Naive thymus-derived CD8-positive, alpha-beta T cell (primary cell): ENCODE measurements at regions not wholly inside any gene's neighbourhood (a gene's known extent, or its start where the extent isn't known, plus 50 kb on each side); places are given as distances from the start of the nearest gene placed in this dataset.

Experiments
- ATAC-seq, 2 donors: fragments of 150-1000 bp; cut with Tn5 transposase in 1 of 2; sonication (Bioruptor Pico), chemical (Tn5 transposase) in 1 of 2; 1 replicate in 1 of 2; 2 replicates in 1 of 2; pipeline ENCODE4 v1.10.0; 2021; ENCODE audit warnings: mild to moderate bottlenecking in 2 of 2, moderate library complexity in 2 of 2
- POLR2A ChIA-PET: fragments of 350-600 bp; sonication (Branson Sonifier 250); formaldehyde crosslinking; loops from one replicate; lab custom pipeline; 2021; ENCODE audit warnings: antibody characterized with exemption; lab: Charles Lee
- DNase-seq, 10 donors: peaks; one replicate each; pipeline versions ENCODE4 v3.0.0 to v3.0.0-alpha.2; 2020 to 2022
- H3K27ac Mint-ChIP-seq, 10 donors: one replicate each; pipeline ENCODE4 v1.8.0; 2020 to 2022; ENCODE audit warnings: mild to moderate bottlenecking in 10 of 10, mixed read lengths in 10 of 10, moderate library complexity in 4 of 10, inconsistent platforms in 1 of 10
- H3K27me3 Mint-ChIP-seq, 5 donors: one replicate each; pipeline ENCODE4 v1.8.0; 2021 to 2022; ENCODE audit warnings: mixed read lengths in 5 of 5
- H3K36me3 Mint-ChIP-seq, 3 donors: one replicate each; pipeline ENCODE4 v1.8.0; 2020 to 2022; ENCODE audit warnings: mixed read lengths in 3 of 3, mild to moderate bottlenecking in 2 of 3, inconsistent platforms in 1 of 3
- H3K4me1 Mint-ChIP-seq, 4 donors: one replicate each; pipeline ENCODE4 v1.8.0; 2021 to 2022; ENCODE audit warnings: mixed read lengths in 4 of 4
- H3K4me3 Mint-ChIP-seq, 10 donors: one replicate each; pipeline ENCODE4 v1.8.0; 2020 to 2022; ENCODE audit warnings: mild to moderate bottlenecking in 10 of 10, mixed read lengths in 10 of 10, moderate library complexity in 6 of 10, inconsistent platforms in 1 of 10
- H3K9me3 Mint-ChIP-seq, 9 donors: one replicate each; pipeline ENCODE4 v1.8.0; 2020 to 2022; ENCODE audit warnings: mixed read lengths in 9 of 9, mild to moderate bottlenecking in 3 of 9, inconsistent platforms in 1 of 9, moderate library complexity in 1 of 9

- Mint-ChIP-seq H3K36me3 (no peaks in the 10 kb centered on the region), H3K27me3 (peaks cover 2 to 29% (median 20%) of the 10 kb centered on the region in 5 donors), H3K27ac (peak overlapping the region in 1 of 10 donors; percentile 50), H3K4me1 (no peaks in the 10 kb centered on the region), H3K4me3 (no peak overlapping the region), H3K9me3 (no peaks in the 10 kb centered on the region)
- DNase-seq (no peak), ATAC-seq (no peak)
- POLR2A ChIA-PET = no interaction called here
Measured at GRCh38 chr15:62608369-62608768, 434.2 kb upstream of the TPM1 start.

DNA sequence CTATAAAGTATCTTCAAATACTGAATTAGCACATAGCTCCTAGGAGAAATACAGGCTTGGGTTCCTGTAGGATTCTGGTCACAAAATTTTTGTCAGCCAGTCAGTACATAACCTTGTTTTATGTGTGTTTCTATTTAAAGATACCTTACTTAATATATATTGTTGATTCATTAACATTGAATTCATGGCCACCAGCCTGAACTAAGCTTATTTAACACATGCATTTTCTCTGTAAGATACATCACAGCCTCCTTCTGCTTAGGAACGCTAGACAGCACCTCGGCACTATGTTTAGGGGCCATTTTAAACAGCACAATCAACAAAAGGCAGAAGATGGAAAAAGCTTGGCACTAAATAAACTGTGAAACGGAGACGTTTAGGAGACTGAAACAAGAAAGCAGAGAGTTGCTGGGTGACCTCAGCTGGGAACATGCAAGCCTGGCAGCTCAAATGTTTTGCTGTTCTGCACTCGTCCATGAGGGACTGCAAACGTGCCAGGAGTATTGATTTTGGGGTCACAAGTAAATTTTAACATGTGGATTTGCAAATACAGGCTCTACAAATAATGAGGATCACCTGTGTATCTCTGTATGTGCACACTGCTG, 432.2 kb upstream of the TPM1 start:
- H3K36me3 Mint-ChIP-seq = no peaks in the 10 kb centered on the region
- POLR2A ChIA-PET = no interaction called here
- no peak for ATAC-seq
- DNase-seq = no peak
- no peak overlapping the region for H3K4me3 Mint-ChIP-seq
- peaks cover 2 to 29% (median 22%) of the 10 kb centered on the region in 5 donors for H3K27me3 Mint-ChIP-seq
- H3K27ac Mint-ChIP-seq = no peak overlapping the region
- H3K4me1 Mint-ChIP-seq = no peaks in the 10 kb centered on the region
- no peaks in the 10 kb centered on the region for H3K9me3 Mint-ChIP-seq

GRCh38 chr15:62611002-62611401, 431.5 kb upstream of the TPM1 start:
- no peak overlapping the region for H3K4me3 Mint-ChIP-seq

DNA sequence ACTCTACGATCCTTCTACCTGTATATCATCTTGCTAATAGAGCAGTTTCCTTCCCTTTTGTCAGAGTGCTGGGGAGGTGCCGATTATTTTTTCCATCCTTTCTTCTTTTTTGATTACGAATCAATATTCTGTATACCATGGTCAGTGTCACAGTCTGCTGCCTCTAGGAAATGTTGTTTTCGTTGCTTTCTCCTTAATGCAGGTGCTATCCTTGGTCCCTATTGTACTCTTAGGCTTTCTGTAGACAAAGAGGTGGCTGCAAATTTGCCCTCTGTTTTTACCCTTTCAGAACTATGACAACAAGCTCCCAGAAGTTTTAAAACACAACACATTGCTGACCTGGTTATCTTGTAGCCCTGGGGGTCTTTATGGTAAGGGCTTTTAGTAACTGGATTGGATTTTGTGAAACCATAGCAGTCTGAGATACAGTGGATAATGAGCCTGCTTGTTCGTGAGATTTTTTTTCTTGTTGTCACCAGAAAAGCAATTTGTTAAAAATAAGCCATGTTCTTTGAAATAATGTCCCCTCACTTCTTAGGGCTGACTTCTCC, 430.3 kb upstream of the TPM1 start:
- POLR2A ChIA-PET = no interaction called here
- Mint-ChIP-seq H3K4me1 (no peaks in the 10 kb centered on the region), H3K27me3 (peaks cover 2 to 29% (median 19%) of the 10 kb centered on the region in 5 donors), H3K27ac (no peak overlapping the region), H3K9me3 (no peaks in the 10 kb centered on the region), H3K4me3 (no peak overlapping the region), H3K36me3 (no peaks in the 10 kb centered on the region)
- ATAC-seq = no peak
- no peak for DNase-seq

More at GRCh38 chr15:62611002-62611401, 431.5 kb upstream of the TPM1 start:
- Mint-ChIP-seq H3K36me3 (no peaks in the 10 kb centered on the region), H3K9me3 (no peaks in the 10 kb centered on the region), H3K27me3 (peaks cover 2 to 29% (median 22%) of the 10 kb centered on the region in 5 donors), H3K4me1 (no peaks in the 10 kb centered on the region), H3K27ac (no peak overlapping the region)
- DNase-seq (no peak), ATAC-seq (no peak)
- POLR2A ChIA-PET = no interaction called here

GRCh38 chr15:62612771-62613170, 429.8 kb upstream of the TPM1 start:
- Mint-ChIP-seq H3K27ac (no peak overlapping the region), H3K9me3 (no peaks in the 10 kb centered on the region), H3K36me3 (no peaks in the 10 kb centered on the region), H3K27me3 (peaks cover 2 to 28% (median 19%) of the 10 kb centered on the region in 5 donors), H3K4me3 (no peak overlapping the region), H3K4me1 (no peaks in the 10 kb centered on the region)
- ATAC-seq (no peak), DNase-seq (no peak)
- POLR2A ChIA-PET = no interaction called here

GRCh38 chr15:62616746-62617145, 425.8 kb upstream of the TPM1 start:
- H3K9me3 Mint-ChIP-seq = no peaks in the 10 kb centered on the region
- ATAC-seq = no peak
- DNase-seq = no peak
- POLR2A ChIA-PET = no interaction called here
- no peak overlapping the region for H3K4me3 Mint-ChIP-seq
- H3K27me3 Mint-ChIP-seq = peaks cover 0 to 6% (median 4%) of the 10 kb centered on the region in 5 donors
- H3K4me1 Mint-ChIP-seq = no peaks in the 10 kb centered on the region
- H3K27ac Mint-ChIP-seq = no peak overlapping the region
- no peaks in the 10 kb centered on the region for H3K36me3 Mint-ChIP-seq

DNA sequence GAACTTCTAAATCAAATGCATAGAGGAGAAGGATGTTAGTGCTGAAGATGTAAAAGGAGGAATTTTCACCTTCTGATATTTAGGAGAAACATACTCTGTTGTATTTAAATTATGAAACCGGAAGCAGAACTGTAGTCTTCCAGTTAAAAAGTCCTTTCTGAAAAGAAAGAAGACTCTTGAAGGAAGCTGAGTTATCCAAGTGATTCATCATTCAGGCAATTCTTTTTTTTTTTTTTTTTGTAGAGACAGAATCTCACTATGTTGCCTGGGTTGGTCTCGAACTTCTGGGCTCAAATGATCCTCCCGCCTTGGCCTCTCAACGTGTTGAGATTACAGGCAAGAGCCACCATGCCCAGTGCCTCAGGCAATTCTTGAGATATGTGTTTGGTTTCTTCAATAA, 424.8 kb upstream of the TPM1 start:
- Mint-ChIP-seq H3K27ac (no peak overlapping the region), H3K36me3 (no peaks in the 10 kb centered on the region)
- ATAC-seq = no peak

GRCh38 chr15:62618432-62618831, 424.1 kb upstream of the TPM1 start:
- POLR2A ChIA-PET = no interaction called here
- no peak overlapping the region for H3K4me3 Mint-ChIP-seq
- H3K36me3 Mint-ChIP-seq = no peaks in the 10 kb centered on the region
- no peak for DNase-seq
- H3K9me3 Mint-ChIP-seq = no peaks in the 10 kb centered on the region
- peaks cover 0 to 2% (median 0%) of the 10 kb centered on the region in 5 donors for H3K27me3 Mint-ChIP-seq
- no peaks in the 10 kb centered on the region for H3K4me1 Mint-ChIP-seq
- ATAC-seq = no peak
- no peak overlapping the region for H3K27ac Mint-ChIP-seq

More for the DNA sequence above, 424.8 kb upstream of the TPM1 start:
- no peaks in the 10 kb centered on the region for H3K9me3 Mint-ChIP-seq
- H3K4me1 Mint-ChIP-seq = no peaks in the 10 kb centered on the region
- H3K27me3 Mint-ChIP-seq = peaks cover 0 to 2% (median 0%) of the 10 kb centered on the region in 5 donors
- no peak overlapping the region for H3K4me3 Mint-ChIP-seq
- POLR2A ChIA-PET = no interaction called here
- DNase-seq = no peak

- ATAC-seq (no peak), DNase-seq (no peak)
- POLR2A ChIA-PET = no interaction called here
- Mint-ChIP-seq H3K27me3 (peaks cover 0 to 2% (median 0%) of the 10 kb centered on the region in 5 donors), H3K9me3 (no peaks in the 10 kb centered on the region), H3K4me1 (no peaks in the 10 kb centered on the region), H3K36me3 (no peaks in the 10 kb centered on the region), H3K4me3 (no peak overlapping the region), H3K27ac (no peak overlapping the region)
Measured at GRCh38 chr15:62618846-62619504, 423.6 kb upstream of the TPM1 start.

DNA sequence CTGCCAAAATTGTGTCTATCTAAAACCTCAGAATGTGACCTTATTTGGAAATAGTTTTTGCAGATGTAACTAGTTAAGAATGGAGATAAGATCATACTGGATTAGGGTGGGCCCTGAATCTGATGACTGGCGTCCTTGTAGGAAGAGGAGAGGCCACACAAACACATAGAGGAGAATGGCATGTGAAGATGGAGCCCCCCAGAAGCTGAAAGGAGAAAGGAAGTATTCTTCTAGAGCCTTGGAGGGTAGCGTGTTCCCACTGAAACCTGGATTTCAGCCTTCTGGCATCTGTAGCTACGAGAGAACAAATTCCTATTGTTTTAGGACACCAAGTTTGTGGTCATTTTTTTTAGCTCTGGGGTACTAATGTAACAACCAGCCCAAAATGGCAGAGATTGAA, 423.0 kb upstream of the TPM1 start:
- no peak for ATAC-seq
- POLR2A ChIA-PET = no interaction called here
- Mint-ChIP-seq H3K27ac (no peak overlapping the region), H3K36me3 (no peaks in the 10 kb centered on the region), H3K9me3 (no peaks in the 10 kb centered on the region), H3K4me3 (no peak overlapping the region), H3K27me3 (peaks cover 0 to 2% (median 0%) of the 10 kb centered on the region in 5 donors), H3K4me1 (no peaks in the 10 kb centered on the region)
- no peak for DNase-seq

GRCh38 chr15:62622775-62623174, 419.8 kb upstream of the TPM1 start:
- no peak overlapping the region for H3K4me3 Mint-ChIP-seq
- POLR2A ChIA-PET = no interaction called here
- no peak for ATAC-seq
- no peaks in the 10 kb centered on the region for H3K9me3 Mint-ChIP-seq
- peaks cover 0 to 6% (median 3%) of the 10 kb centered on the region in 4 donors for H3K4me1 Mint-ChIP-seq
- H3K27me3 Mint-ChIP-seq = peaks cover 0 to 7% (median 0%) of the 10 kb centered on the region in 5 donors
- no peak overlapping the region for H3K27ac Mint-ChIP-seq
- no peak for DNase-seq
- no peaks in the 10 kb centered on the region for H3K36me3 Mint-ChIP-seq

DNA sequence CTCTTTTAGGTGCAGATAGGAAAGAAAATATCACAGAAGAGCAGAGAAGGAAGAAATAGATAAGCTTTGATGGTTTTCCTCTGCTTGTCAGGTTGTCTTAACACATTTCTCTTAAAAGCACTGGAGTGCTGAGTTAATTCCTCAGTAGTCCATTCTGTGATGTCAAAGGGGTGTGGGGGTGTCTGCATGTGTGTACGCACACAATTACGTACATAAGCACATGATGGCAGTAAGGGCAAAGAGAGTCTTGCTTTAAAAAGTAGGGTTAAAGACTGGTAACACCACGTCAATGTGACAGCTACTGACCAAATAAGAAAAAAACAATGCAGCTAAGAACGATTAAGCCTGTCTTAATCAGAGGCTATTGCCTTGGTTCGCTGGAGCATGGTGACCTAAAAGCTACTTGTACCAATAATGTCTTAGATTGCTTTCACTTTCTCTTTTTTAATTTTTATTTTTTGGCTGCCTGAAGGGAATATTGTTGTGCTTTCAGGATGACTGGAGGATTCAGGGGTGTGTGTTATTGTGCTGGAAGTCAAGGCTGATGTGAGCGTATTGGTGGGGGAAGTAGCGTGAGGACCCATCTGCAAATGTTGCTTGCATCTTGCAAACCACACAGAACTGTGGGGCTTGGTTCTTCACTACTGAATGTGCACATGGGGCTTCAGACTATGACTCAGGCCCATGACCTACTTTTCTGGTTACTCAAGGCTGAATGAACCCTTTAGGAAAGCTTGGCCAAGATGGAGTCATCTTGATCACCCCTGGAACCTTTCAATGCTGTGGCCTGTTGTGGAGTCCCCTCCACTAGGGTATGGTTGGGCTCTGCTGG, 417.8 kb upstream of the TPM1 start:
- Mint-ChIP-seq H3K9me3 (no peaks in the 10 kb centered on the region), H3K27me3 (peaks cover 0 to 7% (median 3%) of the 10 kb centered on the region in 5 donors), H3K4me3 (no peak overlapping the region), H3K36me3 (no peaks in the 10 kb centered on the region), H3K27ac (no peak overlapping the region), H3K4me1 (peaks cover 0 to 6% (median 3%) of the 10 kb centered on the region in 4 donors)
- POLR2A ChIA-PET = no interaction called here
- no peak for ATAC-seq
- DNase-seq = no peak
